GM21576 (cell line): ENCODE measurements at regions not wholly inside any gene's neighbourhood (a gene's known extent, or its start where the extent isn't known, plus 50 kb on each side); places are given as distances from the start of the nearest gene placed in this dataset.
"Not testable (repeated sequence)": the region's sequence is repeated elsewhere in the genome, so short reads cannot be mapped to it uniquely, and the experiment has no call there.

Experiments
- ATAC-seq: cut with Tn5 transposase; IDR thresholded peaks from one replicate; pipeline ENCODE4 v1.9.1; 2021; ENCODE audit warnings: mild to moderate bottlenecking, moderate library complexity; ENCODE audit not compliant: unreplicated experiment

GRCh38 chr1:224529844-224530243, 86.3 kb upstream of the CNIH3 start:
- no peak for ATAC-seq

- no peak for ATAC-seq
Observed at GRCh38 chr1:224533517-224533916, 82.6 kb upstream of the CNIH3 start.

- ATAC-seq = no peak
Observed at GRCh38 chr1:224534731-224535130, 81.4 kb upstream of the CNIH3 start.

GRCh38 chr1:224535641-224536040, 80.5 kb upstream of the CNIH3 start:
- no peak for ATAC-seq

GRCh38 chr1:224539971-224540370, 76.1 kb upstream of the CNIH3 start:
- ATAC-seq = no peak

GRCh38 chr1:224540535-224540934, 75.6 kb upstream of the CNIH3 start:
- no peak for ATAC-seq

GRCh38 chr1:224541072-224541790, 74.9 kb upstream of the CNIH3 start:
- ATAC-seq = no peak

GRCh38 chr1:224541901-224542630, 74.1 kb upstream of the CNIH3 start:
- no peak for ATAC-seq

GRCh38 chr1:224542783-224543440, 73.2 kb upstream of the CNIH3 start:
- no peak for ATAC-seq

- ATAC-seq = no peak
Observed at GRCh38 chr1:224543453-224543852, 72.7 kb upstream of the CNIH3 start.

- ATAC-seq = no peak
Observed at GRCh38 chr1:224544346-224545110, 71.6 kb upstream of the CNIH3 start.

- no peak for ATAC-seq
Observed at GRCh38 chr1:224545571-224545970, 70.5 kb upstream of the CNIH3 start.

GRCh38 chr1:224548676-224549075, 67.4 kb upstream of the CNIH3 start:
- ATAC-seq = no peak

GRCh38 chr1:224551189-224551588, 64.9 kb upstream of the CNIH3 start:
- not testable (repeated sequence) for ATAC-seq

GRCh38 chr1:224554056-224554455, 62.1 kb upstream of the CNIH3 start:
- no peak for ATAC-seq

- no peak for ATAC-seq
Observed at GRCh38 chr1:224554620-224555259, 61.4 kb upstream of the CNIH3 start.

- ATAC-seq = no peak
Observed at GRCh38 chr1:224558904-224559303, 57.2 kb upstream of the CNIH3 start.

- no peak for ATAC-seq
Observed at GRCh38 chr1:224559981-224560728, 56.0 kb upstream of the CNIH3 start.

- not testable (repeated sequence) for ATAC-seq
Observed at GRCh38 chr1:224562881-224563280, 53.2 kb upstream of the CNIH3 start.

GRCh38 chr1:224563666-224564065, 52.5 kb upstream of the CNIH3 start:
- no peak for ATAC-seq
